ENCODE measurements at regions not wholly inside any gene's neighbourhood (a gene's known extent, or its start where the extent isn't known, plus 50 kb on each side); places are given as distances from the start of the nearest gene placed in this dataset.
"Not testable (repeated sequence)": the region's sequence is repeated elsewhere in the genome, so short reads cannot be mapped to it uniquely, and the experiment has no call there.

- no peak for DNase-seq
Observed at GRCh38 chr9:33695299-33695698, 100.1 kb upstream of the PRSS3 start.

DNA sequence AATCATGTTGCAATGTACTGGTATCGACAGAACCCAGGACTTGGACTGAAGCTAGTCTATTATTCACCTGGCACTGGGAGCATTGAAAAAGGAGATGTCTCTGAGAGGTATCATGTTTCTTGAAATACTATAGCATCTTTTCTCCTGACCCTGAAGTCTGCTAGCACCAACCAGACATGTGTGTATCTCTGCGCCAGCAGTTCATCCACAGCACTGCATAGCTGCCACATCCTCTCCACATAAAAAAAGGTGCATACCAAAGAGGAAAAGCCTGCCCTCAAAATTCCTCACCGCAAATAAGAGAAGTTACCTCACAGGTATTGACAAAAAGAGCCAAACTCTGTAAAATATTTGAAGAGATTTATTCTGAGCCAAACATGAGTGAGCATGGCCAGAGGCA is 99.5 kb upstream of the PRSS3 start:
- DNase-seq = no peak

DNA sequence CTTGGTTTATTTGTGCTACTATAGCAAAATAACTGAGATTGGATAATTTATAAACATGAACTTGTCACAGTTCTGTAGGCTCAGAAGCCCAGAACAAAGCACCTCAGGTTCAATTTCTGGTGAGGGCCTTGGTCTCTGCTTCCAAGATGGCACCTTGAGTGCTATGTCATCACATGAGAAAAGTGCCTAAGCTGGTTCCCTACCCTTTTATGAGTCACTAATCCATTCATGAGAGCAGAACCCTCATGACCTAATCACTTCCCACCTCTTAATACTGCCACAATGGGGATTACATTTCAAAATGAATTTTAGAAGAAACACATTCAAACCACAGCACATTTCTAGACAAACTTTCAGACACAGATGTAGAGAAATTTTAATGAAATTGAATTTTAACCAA is 98.2 kb upstream of the PRSS3 start:
- no peak for DNase-seq

DNA sequence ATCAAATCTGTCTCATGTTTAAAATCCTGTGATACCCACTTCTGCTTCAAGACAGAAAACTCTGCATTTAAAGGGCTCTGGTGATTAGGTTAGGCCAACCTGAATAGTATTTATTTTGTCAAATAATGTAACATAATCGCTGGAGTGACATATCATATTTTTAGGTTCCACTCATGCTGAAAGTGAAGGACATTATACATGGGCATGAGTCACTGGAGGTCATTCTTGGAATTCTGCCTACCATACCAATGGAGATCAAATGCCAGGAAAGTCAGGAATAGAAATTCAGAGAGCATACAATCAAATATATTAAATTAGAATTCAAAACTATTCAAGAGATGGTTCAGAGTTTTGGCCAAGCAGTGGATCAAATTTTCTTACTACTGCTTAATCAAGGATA is 97.1 kb upstream of the PRSS3 start:
- DNase-seq = no peak

- DNase-seq = not testable (repeated sequence)
Observed at GRCh38 chr9:33700940-33701339, 94.4 kb upstream of the PRSS3 start.

- no peak for DNase-seq
Observed at GRCh38 chr9:33703430-33704102, 91.8 kb upstream of the PRSS3 start.

GRCh38 chr9:33705440-33705839 is 89.9 kb upstream of the PRSS3 start:
- not testable (repeated sequence) for DNase-seq

DNA sequence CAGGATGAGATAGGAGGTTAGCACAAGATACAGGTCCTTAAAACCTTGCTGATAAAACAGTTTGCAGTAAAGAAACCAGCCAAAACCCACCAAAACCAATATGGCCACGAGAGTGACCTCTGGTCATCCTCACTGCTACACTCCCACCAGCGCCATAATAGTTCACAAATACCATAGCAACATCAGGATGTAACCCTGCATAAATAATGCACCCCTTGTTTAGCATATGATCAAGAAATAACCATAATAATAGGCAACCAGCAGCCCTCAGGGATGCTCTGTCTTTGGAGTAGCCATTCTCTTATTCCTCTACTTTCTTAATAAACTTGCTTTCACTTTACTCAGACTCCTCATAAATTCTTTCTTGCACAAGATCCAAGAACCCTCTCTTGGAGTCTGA is 86.9 kb upstream of the PRSS3 start:
- DNase-seq = no peak

GRCh38 chr9:33709269-33709668 is 86.1 kb upstream of the PRSS3 start:
- DNase-seq = no peak

GRCh38 chr9:33711418-33711817 is 83.9 kb upstream of the PRSS3 start:
- not testable (repeated sequence) for DNase-seq

- DNase-seq = no peak
Observed at GRCh38 chr9:33714989-33715388, 80.4 kb upstream of the PRSS3 start.

DNA sequence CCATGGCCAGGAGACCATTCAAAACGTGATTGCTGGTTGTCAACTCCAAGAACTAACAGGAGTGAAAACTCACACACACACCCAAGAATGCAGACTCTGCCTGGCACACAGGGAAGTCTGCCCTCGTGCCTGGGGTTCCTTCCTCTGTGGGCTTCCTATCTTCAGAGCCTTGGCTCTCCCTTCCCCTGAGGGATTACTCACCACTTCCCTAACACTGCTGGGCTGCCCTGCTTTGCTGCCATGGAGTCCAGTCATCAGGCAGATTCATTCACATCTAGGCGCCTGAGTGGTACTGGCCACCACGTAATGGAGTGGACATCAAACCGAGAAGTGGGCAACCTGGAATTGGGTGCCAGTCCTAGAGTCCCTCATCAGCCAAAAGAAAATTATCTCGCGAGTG is 76.4 kb upstream of the PRSS3 start:
- peak in 2 of 14 donors; percentile 11 to 24 for DNase-seq

DNA sequence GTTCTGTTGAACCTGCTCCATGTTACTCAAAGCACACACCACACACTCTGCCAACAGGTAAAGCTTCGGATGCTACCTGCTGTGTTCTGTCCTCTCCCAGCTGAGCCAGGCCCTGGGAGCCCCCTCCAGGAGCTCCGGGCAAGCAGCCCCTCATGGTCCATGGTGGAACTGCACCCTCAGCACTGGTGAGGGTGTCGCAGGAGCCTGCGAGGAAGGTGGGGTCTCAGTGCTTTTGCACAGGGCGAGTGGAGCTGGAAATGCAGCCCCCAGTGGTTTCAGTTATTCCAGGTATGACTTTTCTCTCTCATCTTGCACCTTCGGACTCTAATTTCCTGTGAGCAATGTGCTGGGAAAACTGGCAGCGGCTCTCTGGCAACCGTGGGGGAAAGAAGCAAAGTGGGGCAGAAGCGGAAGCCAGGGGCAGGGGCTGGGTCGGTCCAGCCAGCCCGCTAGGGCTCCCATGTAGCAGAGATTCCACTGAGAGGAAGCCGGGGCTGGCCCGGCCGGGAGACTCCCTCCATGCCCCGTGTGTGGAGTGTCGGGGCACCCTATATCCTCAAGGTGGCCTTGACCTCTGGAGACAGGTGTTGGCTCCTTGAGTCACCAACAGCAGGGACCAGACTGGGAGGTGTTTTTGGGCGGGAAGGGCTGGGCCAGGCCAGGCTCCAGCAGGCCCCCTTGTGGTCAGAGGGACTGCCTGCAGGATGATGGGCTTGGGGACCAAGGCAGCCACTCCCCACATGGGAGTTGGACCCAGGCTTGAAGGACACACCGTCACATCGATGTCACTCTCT is 75.6 kb upstream of the PRSS3 start:
- DNase-seq = peak in 2 of 14 donors; percentile 2 to 8

DNA sequence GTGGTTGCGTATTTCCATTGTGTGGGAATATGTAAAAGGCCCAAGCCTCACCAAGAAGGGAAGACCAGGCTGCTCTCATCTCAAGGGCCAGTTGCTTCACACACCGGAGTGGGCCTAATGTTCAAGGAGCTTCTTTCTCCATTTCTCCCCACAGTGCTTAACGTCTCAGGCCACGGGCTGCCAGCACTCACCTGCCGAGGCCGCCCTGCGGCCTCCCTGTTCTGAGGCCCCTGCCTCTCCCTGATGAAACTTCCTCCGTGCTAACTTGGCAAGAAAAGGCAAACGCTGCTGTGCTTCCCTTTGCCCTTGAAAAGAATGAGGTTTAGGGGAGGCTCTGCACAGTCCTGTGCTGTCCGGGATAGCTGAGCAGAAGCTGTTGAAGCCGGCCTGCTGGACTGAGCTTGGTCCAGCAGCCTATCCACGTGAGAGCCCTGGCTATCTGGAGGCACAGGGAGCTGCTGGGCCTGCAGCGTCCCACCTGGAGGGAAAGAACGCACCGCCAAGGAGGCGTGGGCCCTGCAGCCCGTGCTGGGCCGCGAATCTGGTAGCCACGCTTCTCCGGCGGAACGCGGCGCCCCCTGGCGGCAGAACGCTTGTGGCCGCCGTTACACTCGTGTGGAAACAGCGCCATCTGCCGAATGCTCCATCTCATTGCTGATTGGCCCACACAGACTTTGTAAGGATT is 73.5 kb upstream of the PRSS3 start:
- peak; percentile 13 to 87 (median 65) for DNase-seq

- DNase-seq = no peak
Observed at GRCh38 chr9:33722359-33722675, 73.0 kb upstream of the PRSS3 start.

DNA sequence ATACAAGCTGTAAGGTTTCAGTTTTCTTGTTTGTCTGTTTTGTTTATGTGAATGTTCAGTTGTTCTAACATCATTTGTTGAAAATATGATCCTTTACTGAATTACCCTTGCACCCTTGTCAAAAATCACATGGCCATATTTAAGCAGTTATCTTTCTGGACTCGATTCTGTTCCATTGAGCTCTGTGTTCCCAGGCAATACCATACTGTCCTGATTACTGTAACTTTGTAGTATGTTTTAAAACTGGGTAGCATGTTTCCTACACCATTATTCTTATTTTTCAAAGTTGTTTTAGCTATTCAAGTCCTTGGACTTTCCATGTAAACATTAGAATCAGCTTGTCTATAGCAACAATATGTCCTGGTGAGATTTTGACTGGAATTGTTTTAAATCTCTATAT is 66.7 kb upstream of the PRSS3 start:
- no peak for DNase-seq

DNA sequence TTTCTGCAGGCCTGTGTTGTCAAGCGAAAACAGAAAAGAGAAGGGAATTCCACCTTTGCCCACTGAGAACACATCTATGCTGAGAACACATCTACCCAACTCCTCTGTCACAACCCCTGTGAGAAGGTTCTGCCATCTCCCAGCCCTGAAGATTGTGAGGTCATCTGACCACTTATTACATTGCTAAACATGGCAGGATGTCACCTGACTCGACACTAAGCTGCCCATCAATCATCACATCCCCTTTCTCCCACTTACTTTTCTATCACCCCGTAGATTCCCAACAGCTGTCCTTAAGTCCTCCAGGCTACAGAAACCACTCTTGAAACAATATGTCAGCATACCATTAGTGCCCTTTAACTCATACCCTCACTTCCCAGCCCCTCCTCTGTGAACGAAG is 64.2 kb upstream of the PRSS3 start:
- no peak for DNase-seq

GRCh38 chr9:33731625-33732024 is 63.7 kb upstream of the PRSS3 start:
- peak in 1 of 14 donors; percentile 3 for DNase-seq

DNA sequence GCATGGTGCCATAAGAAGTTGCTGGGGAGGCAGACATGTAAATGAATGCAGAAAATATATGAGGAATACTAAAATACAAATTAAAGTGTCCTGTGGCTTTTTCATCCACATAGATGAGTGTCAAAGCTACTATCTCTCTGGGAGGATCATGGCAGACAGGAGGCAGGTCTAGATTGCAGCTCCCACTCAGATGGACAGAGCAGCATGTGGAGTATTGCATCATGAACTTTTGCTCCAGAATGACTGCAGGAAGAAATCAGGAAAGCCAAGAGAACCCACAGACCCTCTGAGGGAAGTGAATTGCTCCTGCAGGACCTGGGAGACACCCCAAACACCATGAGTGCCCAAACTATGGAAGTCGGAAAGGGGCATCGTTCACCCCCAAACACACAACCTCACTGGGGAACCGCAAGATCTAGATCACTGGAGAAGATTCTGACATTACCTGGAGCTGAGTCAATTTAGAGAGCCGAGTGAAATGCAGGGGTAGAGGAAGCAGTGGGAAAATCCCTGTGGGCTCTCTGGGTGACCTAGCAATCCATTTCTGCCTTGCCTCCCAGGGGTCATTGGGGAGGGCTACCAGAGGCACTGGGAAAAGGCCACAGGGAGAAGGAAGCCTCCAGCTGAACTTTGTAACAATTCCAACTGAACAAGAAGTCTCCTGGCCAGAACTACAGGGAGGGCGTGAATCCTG is 61.0 kb upstream of the PRSS3 start:
- DNase-seq = not testable (repeated sequence)

DNA sequence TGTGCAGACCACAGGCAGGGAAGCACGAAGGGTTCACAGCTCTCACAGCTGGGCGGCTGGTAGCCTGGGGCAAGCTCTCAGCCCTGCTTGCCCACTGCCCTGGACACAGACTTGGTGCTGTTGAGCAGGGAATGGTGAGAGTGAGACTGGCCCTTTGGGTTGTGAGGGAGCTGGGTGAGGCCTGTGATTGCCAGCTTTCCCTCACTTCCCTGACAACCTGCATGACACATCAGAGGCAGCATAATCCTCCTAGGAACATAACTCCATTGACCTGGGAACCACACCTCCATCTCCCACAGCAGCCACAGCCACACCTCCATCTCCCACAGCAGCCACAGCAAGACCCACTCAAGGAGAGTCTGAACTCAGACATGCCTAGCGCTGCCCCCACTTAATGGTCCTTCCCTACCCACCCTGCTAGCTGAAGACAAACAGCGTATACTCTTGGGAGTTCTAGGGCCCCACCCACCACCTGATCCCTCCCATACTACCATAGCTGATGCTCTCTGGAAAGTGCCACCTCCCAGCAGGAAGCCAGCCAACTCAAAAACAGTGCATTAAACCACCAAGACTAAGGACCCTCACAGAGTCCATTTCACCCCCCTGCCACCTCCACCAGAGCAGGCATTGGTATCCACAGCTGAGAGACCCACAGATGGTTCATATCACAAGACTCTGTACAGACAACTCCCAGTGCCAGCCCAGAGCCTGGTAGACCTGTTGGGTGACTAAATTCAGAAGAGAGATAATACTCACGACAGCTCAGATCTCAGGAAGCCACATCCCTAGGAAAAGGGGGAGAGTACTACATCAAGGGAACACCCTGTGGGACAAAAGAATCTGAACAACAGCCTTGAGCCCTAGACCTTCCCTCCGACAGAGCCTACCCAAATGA is 60.2 kb upstream of the PRSS3 start:
- DNase-seq = not testable (repeated sequence)

DNA sequence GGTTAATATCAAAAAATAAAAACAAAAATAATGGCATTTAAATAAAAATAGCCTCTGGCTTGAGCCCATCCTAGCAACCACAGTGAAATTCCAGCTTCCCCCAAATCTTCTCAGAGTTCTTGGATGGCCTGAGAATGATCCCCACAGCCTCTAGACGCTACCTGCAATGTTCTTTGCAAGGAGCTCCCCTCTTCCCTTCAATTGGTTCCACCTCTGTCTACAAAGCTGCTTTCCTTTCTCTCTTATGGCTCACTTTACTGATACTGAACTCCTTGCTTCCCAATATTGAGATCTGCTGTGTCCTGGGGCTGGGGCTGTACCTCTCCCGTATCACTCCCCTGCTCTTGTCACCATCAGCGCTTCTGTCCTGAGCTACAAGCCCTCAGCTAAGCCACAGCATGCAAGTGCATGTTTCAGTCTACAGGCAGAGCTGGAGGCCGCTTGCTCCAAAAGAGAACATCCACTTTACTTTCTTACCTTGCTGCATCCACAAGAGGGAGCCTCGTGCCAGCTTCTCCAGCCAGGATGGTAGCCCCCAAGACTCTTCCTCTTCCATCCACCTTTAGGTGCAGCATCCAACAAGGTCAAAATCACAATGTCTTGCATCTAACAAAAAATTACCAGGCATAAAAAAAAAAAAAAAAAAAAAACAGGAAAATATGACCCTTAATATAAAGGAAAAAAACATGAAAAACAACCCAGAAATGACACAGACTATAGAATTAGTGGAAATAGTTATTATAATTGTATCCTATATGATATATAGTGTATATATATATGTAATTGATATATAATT is 57.4 kb upstream of the PRSS3 start:
- no peak for DNase-seq
